Adrenal gland (tissue), 9 donors: ENCODE measurements at regions not wholly inside any gene's neighbourhood (a gene's known extent, or its start where the extent isn't known, plus 50 kb on each side); places are given as distances from the start of the nearest gene placed in this dataset.
"Not testable (repeated sequence)": the region's sequence is repeated elsewhere in the genome, so short reads cannot be mapped to it uniquely, and the experiment has no call there.

Experiments used
- DNase-seq, 7 donors: peaks; one replicate each; pipeline ENCODE4 v3.0.0-alpha.2; 2019 to 2020
- H3K27ac ChIP-seq, 5 donors: fragments of 200-600 bp; sonication (generic) in 4 of 5; 1 replicate in 3 of 5; 2 replicates in 2 of 5; pipeline versions ENCODE4 v1.5.1 to v1.8.0; 2016 to 2020; ENCODE audit warnings: mild to moderate bottlenecking in 1 of 5
- H3K27me3 ChIP-seq: fragments of 200-600 bp; 2 replicates; pipeline ENCODE4 v1.8.0; 2021
- H3K36me3 ChIP-seq, 2 donors: fragments of 200-600 bp; replicated peaks in 1 of 2; 1 replicate in 1 of 2; 2 replicates in 1 of 2; pipeline versions ENCODE4 v1.5.1 to v1.8.0; 2018 to 2022
- H3K4me1 ChIP-seq, 2 donors: fragments of 200-600 bp; replicated peaks in 1 of 2; 1 replicate in 1 of 2; 2 replicates in 1 of 2; pipeline versions ENCODE4 v1.5.1 to v1.8.0; 2018 to 2021
- H3K4me3 ChIP-seq, 4 donors: fragments of 200-600 bp; sonication (generic) in 3 of 4; one replicate each; pipeline ENCODE4 v1.5.1; 2016 to 2018
- H3K9me3 ChIP-seq, 3 donors: fragments of 200-600 bp; sonication (generic) in 1 of 3; replicated peaks in 1 of 3; 1 replicate in 2 of 3; 2 replicates in 1 of 3; pipeline versions ENCODE4 v1.5.1 to v1.8.0; 2016 to 2021
- POLR2A ChIP-seq, 2 donors: fragments of 450-650 bp; IDR thresholded peaks; one replicate each; pipeline ENCODE4 v1.6.1; 2017; ENCODE audit warnings: antibody characterized with exemption in 2 of 2, mild to moderate bottlenecking in 2 of 2, moderate library complexity in 1 of 2
- WGBS, 4 donors: extraction: QIAGEN DNeasy Blood & Tissue Kit in 2 of 4; methylation state at CpG; one replicate each; pipeline versions ENCODE4 v1.1.5 to v1.1.7; 2013 to 2017; 5-methylcytosine and 5-hydroxymethylcytosine counted together
- intact Hi-C, 2 donors: fragments of 100-400 bp; cut with DNase I; formaldehyde crosslinking; loops; one replicate each; pipeline versions ENCODE4 v1.14.1 to v1.15.0; 2022 to 2023
- TF ChIP-seq, protein P1 (sequence below), 6 experiments: fragments of 450-650 bp in 4 of 6; fragments of 200-600 bp in 2 of 6; sonication (generic) in 1 of 6; IDR thresholded peaks; 1 replicate in 5 of 6; 2 replicates in 1 of 6; pipeline versions ENCODE4 v1.5.1 to v1.8.0; 2016 to 2021; ENCODE audit warnings: antibody characterized with exemption in 6 of 6, mild to moderate bottlenecking in 2 of 6, moderate library complexity in 1 of 6
- donor health status: healthy with polysubstance abuse.
- donor health status: Bipolar disorder and iron deficiency.
- donor health status: DM: yes; HTN: yes; CAD: no.
- donor health status: DM: no; HTN: no; CAD: no.
- donor health status: DM: no; HTN: no; CAD: no.

DNA sequence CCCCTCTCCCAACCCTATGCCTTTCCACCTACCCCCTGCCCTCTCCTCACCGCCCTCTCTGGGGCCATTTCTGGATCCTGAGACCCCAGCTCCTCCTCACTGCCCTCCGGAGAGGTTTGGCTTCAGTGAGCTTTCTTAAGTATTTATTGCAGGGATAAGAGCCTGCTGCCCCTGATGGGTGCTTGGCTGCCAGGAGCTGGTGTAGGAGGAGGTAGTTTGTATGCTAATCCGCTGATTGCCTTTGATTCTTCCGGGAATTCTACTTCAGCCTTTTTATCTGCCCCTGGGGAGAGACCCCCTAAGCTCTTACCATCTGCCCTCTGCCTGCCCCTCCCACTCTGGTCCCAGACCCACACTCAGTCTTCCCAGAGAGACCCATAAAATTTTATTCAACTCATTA is 263.5 kb upstream of the PODXL start:
- DNase-seq = no peak
- Histone ChIP-seq H3K27me3 (no peaks in the 10 kb centered on the region), H3K9me3 (no peaks in the 10 kb centered on the region), H3K4me3 (no peak overlapping the region), H3K36me3 (no peaks in the 10 kb centered on the region), H3K4me1 (no peaks in the 10 kb centered on the region), H3K27ac (no peak overlapping the region)
- 33 to 52% (median 47%) methylated on average over 4 of the region's 4 CpGs for WGBS, 4 donors
- no peak for TF ChIP-seq POLR2A (IDR thresholded peaks at IDR 0.05)
- TF ChIP-seq, protein P1, sequence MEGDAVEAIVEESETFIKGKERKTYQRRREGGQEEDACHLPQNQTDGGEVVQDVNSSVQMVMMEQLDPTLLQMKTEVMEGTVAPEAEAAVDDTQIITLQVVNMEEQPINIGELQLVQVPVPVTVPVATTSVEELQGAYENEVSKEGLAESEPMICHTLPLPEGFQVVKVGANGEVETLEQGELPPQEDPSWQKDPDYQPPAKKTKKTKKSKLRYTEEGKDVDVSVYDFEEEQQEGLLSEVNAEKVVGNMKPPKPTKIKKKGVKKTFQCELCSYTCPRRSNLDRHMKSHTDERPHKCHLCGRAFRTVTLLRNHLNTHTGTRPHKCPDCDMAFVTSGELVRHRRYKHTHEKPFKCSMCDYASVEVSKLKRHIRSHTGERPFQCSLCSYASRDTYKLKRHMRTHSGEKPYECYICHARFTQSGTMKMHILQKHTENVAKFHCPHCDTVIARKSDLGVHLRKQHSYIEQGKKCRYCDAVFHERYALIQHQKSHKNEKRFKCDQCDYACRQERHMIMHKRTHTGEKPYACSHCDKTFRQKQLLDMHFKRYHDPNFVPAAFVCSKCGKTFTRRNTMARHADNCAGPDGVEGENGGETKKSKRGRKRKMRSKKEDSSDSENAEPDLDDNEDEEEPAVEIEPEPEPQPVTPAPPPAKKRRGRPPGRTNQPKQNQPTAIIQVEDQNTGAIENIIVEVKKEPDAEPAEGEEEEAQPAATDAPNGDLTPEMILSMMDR (IDR thresholded peaks at IDR 0.05) = no peak
- intact Hi-C loops = no loop called here

- no peak for TF ChIP-seq POLR2A (IDR thresholded peaks at IDR 0.05)
- TF ChIP-seq, protein P1 (IDR thresholded peaks at IDR 0.05) = no peak
- no peak overlapping the region for H3K27ac ChIP-seq
- no peak for DNase-seq
- H3K4me1 ChIP-seq = no peaks in the 10 kb centered on the region
- no peaks in the 10 kb centered on the region for H3K36me3 ChIP-seq
- WGBS, 4 donors = 65 to 87% (median 73%) methylated on average over 5 to 6 of the region's 6 CpGs
- no peak overlapping the region for H3K4me3 ChIP-seq
- no peaks in the 10 kb centered on the region for H3K9me3 ChIP-seq
- no peaks in the 10 kb centered on the region for H3K27me3 ChIP-seq
- intact Hi-C loops = no loop called here
These were observed 260.1 kb upstream of the PODXL start for GRCh38 chr7:131816391-131817007.

- no peaks in the 10 kb centered on the region for H3K4me1 ChIP-seq
- intact Hi-C loops = no loop called here
- TF ChIP-seq POLR2A (IDR thresholded peaks at IDR 0.05) = no peak
- TF ChIP-seq, protein P1 (IDR thresholded peaks at IDR 0.05) = no peak
- DNase-seq = no peak
- H3K9me3 ChIP-seq = no peaks in the 10 kb centered on the region
- H3K27me3 ChIP-seq = no peaks in the 10 kb centered on the region
- no peaks in the 10 kb centered on the region for H3K36me3 ChIP-seq
- WGBS, 4 donors = 76 to 92% (median 86%) methylated on average over 2 of the region's 2 CpGs
- H3K4me3 ChIP-seq = no peak overlapping the region
- H3K27ac ChIP-seq = no peak overlapping the region
These were observed 252.3 kb upstream of the PODXL start for GRCh38 chr7:131808736-131809135.

GRCh38 chr7:131808156-131808555 is 251.7 kb upstream of the PODXL start:
- H3K4me1 ChIP-seq, H3K27me3 ChIP-seq, H3K36me3 ChIP-seq, intact Hi-C loops, H3K9me3 ChIP-seq, DNase-seq, H3K27ac ChIP-seq, H3K4me3 ChIP-seq: not testable (repeated sequence)
- WGBS, 4 donors = 79 to 89% (median 85%) methylated on average over 8 of the region's 8 CpGs

DNA sequence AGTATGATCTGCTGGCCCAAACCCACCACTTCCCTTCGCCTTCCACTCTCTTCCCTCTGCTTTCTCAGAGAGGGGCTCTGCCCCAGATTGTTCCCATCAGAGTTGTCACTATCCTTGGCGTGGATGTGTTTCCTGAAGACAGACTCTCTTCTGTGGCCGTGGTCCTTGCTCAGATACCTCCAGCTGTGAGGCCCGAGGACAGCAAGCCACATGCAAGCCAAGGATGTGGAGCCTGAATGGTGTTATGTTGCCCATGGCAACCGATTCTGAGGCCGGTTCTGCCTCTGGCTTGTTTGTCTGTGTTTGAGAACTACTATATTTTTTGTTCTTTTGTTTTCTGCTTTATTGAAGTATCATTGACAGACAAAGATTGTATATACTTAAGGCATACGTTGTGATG is 247.4 kb upstream of the PODXL start:
- 56 to 67% (median 64%) methylated on average over 7 of the region's 7 CpGs for WGBS, 4 donors
- no peaks in the 10 kb centered on the region for H3K36me3 ChIP-seq
- intact Hi-C loops = no loop called here
- no peak overlapping the region for H3K27ac ChIP-seq
- no peaks in the 10 kb centered on the region for H3K27me3 ChIP-seq
- H3K4me3 ChIP-seq = no peak overlapping the region
- no peaks in the 10 kb centered on the region for H3K9me3 ChIP-seq
- DNase-seq = peak in 1 of 7 donors; percentile 53
- H3K4me1 ChIP-seq = no peaks in the 10 kb centered on the region
- TF ChIP-seq, protein P1 (IDR thresholded peaks at IDR 0.05) = no peak
- TF ChIP-seq POLR2A (IDR thresholded peaks at IDR 0.05) = no peak
